Naive thymus-derived CD4-positive, alpha-beta T cell (primary cell): ENCODE measurements at regions not wholly inside any gene's neighbourhood (a gene's known extent, or its start where the extent isn't known, plus 50 kb on each side); places are given as distances from the start of the nearest gene placed in this dataset.
"Not testable (repeated sequence)": the region's sequence is repeated elsewhere in the genome, so short reads cannot be mapped to it uniquely, and the experiment has no call there.

Experiments
- ATAC-seq: fragments of 150-1000 bp; cut with Tn5 transposase; 2 replicates; pipeline ENCODE4 v1.10.0; 2021; ENCODE audit warnings: mild to moderate bottlenecking, moderate library complexity
- CTCF ChIA-PET: fragments of 350-600 bp; sonication (Branson Sonifier 250); formaldehyde crosslinking; loops from one replicate; lab custom pipeline; 2021; ENCODE audit warnings: antibody characterized with exemption; lab: Charles Lee
- POLR2A ChIA-PET: fragments of 350-600 bp; sonication (Branson Sonifier 250); formaldehyde crosslinking; loops from one replicate; lab custom pipeline; 2021; ENCODE audit warnings: antibody characterized with exemption, inconsistent platforms; lab: Charles Lee
- DNase-seq, 9 donors: peaks; one replicate each; pipeline versions ENCODE4 v3.0.0 to v3.0.0-alpha.2; 2020 to 2022; ENCODE audit warnings: mixed read lengths in 1 of 9
- H3K27ac ChIP-seq: one replicate; pipeline ENCODE4 v1.7.0; 2013; ENCODE audit warnings: mild to moderate bottlenecking, low read depth, low read length, moderate library complexity
- H3K27me3 ChIP-seq, 2 donors: one replicate each; pipeline ENCODE4 v1.7.0; 2013; ENCODE audit warnings: low read length in 2 of 2, mild to moderate bottlenecking in 2 of 2, moderate library complexity in 2 of 2; ENCODE audit not compliant: control insufficient read depth in 2 of 2, insufficient read depth in 2 of 2
- H3K36me3 ChIP-seq, 3 experiments: 1 replicate in 2 of 3; 2 replicates in 1 of 3; pipeline ENCODE4 v1.7.0; 2013; ENCODE audit warnings: low read length in 3 of 3, mild to moderate bottlenecking in 3 of 3, moderate library complexity in 1 of 3; ENCODE audit not compliant: insufficient read depth in 3 of 3, control insufficient read depth in 2 of 3
- H3K4me1 ChIP-seq, 2 donors: one replicate each; pipeline ENCODE4 v1.7.0; 2013; ENCODE audit warnings: low read length in 2 of 2, mild to moderate bottlenecking in 2 of 2, moderate library complexity in 1 of 2; ENCODE audit not compliant: control insufficient read depth in 2 of 2, insufficient read depth in 2 of 2
- H3K4me3 ChIP-seq: 2 replicates; pipeline ENCODE4 v1.7.0; 2013; ENCODE audit warnings: mild to moderate bottlenecking, low read length
- H3K9me3 ChIP-seq, 3 experiments: 1 replicate in 2 of 3; 2 replicates in 1 of 3; pipeline ENCODE4 v1.7.0; 2013; ENCODE audit warnings: low read length in 3 of 3; ENCODE audit not compliant: control insufficient read depth in 2 of 3
- H3K27ac Mint-ChIP-seq, 9 donors: one replicate each; pipeline ENCODE4 v1.8.0; 2020 to 2022; ENCODE audit warnings: mixed read lengths in 9 of 9, mild to moderate bottlenecking in 8 of 9, moderate library complexity in 5 of 9, inconsistent platforms in 2 of 9
- H3K27me3 Mint-ChIP-seq, 5 donors: one replicate each; pipeline ENCODE4 v1.8.0; 2021 to 2022; ENCODE audit warnings: mixed read lengths in 5 of 5, mild to moderate bottlenecking in 1 of 5
- H3K36me3 Mint-ChIP-seq, 5 donors: one replicate each; pipeline ENCODE4 v1.8.0; 2020 to 2022; ENCODE audit warnings: mixed read lengths in 5 of 5, mild to moderate bottlenecking in 3 of 5, inconsistent platforms in 1 of 5
- H3K4me1 Mint-ChIP-seq, 7 donors: one replicate each; pipeline ENCODE4 v1.8.0; 2020 to 2022; ENCODE audit warnings: mixed read lengths in 7 of 7, mild to moderate bottlenecking in 3 of 7, inconsistent platforms in 1 of 7
- H3K4me3 Mint-ChIP-seq, 10 donors: one replicate each; pipeline ENCODE4 v1.8.0; 2020 to 2022; ENCODE audit warnings: mild to moderate bottlenecking in 10 of 10, mixed read lengths in 10 of 10, moderate library complexity in 6 of 10, inconsistent platforms in 2 of 10
- H3K9me3 Mint-ChIP-seq, 11 donors: one replicate each; pipeline ENCODE4 v1.8.0; 2020 to 2022; ENCODE audit warnings: mixed read lengths in 11 of 11, mild to moderate bottlenecking in 4 of 11, inconsistent platforms in 1 of 11, moderate library complexity in 1 of 11
- intact Hi-C, 2 donors: fragments of 100-400 bp; cut with micrococcal nuclease; formaldehyde crosslinking; loops; one replicate each; pipeline ENCODE4 v1.15.1; 2023

DNA sequence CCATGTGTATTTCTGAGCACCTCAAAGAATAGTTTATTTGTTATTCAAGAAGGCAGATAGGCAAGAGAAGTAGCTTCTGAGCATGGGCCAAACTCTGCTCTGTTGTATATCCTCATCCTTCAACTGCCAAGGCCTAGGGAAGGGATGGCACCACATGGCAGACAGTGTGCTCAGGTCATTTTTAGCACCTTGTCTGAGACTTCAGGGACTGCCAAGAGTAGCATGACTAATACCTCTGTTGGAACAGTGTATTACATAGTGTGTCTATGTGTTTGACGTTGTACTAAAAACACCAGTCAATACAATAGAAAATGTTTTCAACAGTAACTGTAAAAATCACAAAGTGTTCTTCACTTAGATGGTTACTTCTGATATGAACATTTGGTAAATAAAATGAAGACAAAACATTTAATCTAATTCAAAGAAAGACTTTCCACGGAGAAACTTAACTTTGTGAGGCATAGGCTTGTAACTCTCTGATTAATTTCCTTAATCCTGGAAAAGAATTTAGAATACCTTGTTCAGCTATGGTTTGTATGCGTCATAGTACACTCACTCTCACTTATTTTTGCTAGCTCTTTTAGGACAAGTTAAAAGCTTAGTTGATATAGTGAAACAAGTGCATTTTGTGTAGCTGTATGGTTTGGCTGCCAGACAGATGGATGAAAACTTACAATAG, 318.4 kb upstream of the RIOK2 start:
- Histone ChIP-seq H3K4me3 (no peak overlapping the region), H3K4me1 (no peaks in the 10 kb centered on the region), H3K27me3 (no peaks in the 10 kb centered on the region), H3K36me3 (no peaks in the 10 kb centered on the region), H3K27ac (no peak overlapping the region), H3K9me3 (no peaks in the 10 kb centered on the region)
- H3K27me3 Mint-ChIP-seq: peaks cover 0 to 18% (median 0%) of the 10 kb centered on the region in 5 donors
- H3K36me3 Mint-ChIP-seq: no peaks in the 10 kb centered on the region
- ATAC-seq (no peak), DNase-seq (no peak)
- H3K27ac Mint-ChIP-seq: no peak overlapping the region
- intact Hi-C loops: no loop called here
- peaks cover 0 to 1% (median 0%) of the 10 kb centered on the region in 11 donors for H3K9me3 Mint-ChIP-seq
- ChIA-PET POLR2A (no interaction called here), CTCF (interaction anchor here (0.6 kb wide), 1 partner anchor 94 kb away, joined by 4 read pairs; no protein-coding TSS in a partner anchor)
- no peaks in the 10 kb centered on the region for H3K4me1 Mint-ChIP-seq
- H3K4me3 Mint-ChIP-seq: no peak overlapping the region

DNA sequence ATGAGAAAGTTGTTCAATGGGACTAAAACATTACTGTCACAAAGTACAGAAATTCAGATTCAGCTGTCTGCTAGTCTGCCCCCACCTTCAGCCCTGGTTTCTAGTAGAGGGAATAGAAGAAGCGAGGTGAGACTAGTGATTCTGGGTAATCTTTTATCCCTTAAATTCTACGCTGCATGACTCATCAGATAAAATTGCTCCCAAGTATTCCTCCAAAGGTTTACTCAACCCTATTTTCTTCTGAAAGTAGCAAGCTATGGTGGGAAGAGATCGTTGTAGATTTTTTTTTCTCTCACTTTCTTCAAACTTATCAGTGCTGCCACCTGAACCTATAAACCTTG, 318.9 kb upstream of the RIOK2 start:
- intact Hi-C loops: no loop called here
- no peaks in the 10 kb centered on the region for H3K27me3 ChIP-seq
- CTCF ChIA-PET: interaction anchor here (0.6 kb wide), 1 partner anchor 93 kb away, joined by 4 read pairs; no protein-coding TSS in a partner anchor

DNA sequence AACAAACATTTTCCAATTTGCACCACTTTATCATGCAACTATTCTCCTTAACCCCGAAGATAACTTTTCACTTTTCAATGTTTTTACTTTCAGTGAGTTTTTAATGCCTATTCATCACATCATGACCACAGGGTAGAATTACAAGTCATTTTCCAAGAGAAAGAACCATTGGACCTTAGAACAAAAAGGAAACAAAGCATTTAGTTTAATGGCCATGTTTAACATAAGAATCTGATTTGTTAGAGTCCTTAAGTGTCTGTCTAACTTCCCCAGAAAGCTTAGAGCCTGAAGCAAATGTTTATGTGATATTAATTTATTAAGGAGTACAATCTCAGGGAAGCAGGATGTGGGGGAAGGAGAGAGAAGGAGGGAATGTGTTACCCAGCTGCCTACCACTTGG, 325.8 kb upstream of the RIOK2 start:
- Mint-ChIP-seq H3K4me3 (no peak overlapping the region), H3K36me3 (no peaks in the 10 kb centered on the region), H3K27me3 (peaks cover 0 to 18% (median 6%) of the 10 kb centered on the region in 5 donors), H3K9me3 (peaks cover 0 to 10% (median 0%) of the 10 kb centered on the region in 11 donors), H3K27ac (no peak overlapping the region), H3K4me1 (no peaks in the 10 kb centered on the region)
- Histone ChIP-seq H3K36me3 (no peaks in the 10 kb centered on the region), H3K9me3 (no peaks in the 10 kb centered on the region), H3K4me1 (no peaks in the 10 kb centered on the region), H3K4me3 (no peak overlapping the region), H3K27me3 (no peaks in the 10 kb centered on the region), H3K27ac (no peak overlapping the region)
- intact Hi-C loops: no loop called here
- ChIA-PET POLR2A (no interaction called here), CTCF (no interaction called here)
- ATAC-seq: no peak
- no peak for DNase-seq

More for the DNA sequence above, 318.9 kb upstream of the RIOK2 start:
- Mint-ChIP-seq H3K27ac (no peak overlapping the region), H3K27me3 (peaks cover 0 to 23% (median under 1%) of the 10 kb centered on the region in 5 donors), H3K9me3 (peaks cover 0 to 5% (median 0%) of the 10 kb centered on the region in 11 donors), H3K36me3 (no peaks in the 10 kb centered on the region), H3K4me3 (no peak overlapping the region), H3K4me1 (no peaks in the 10 kb centered on the region)
- H3K4me3 ChIP-seq: no peak overlapping the region
- no peaks in the 10 kb centered on the region for H3K4me1 ChIP-seq
- no peaks in the 10 kb centered on the region for H3K9me3 ChIP-seq
- no peak overlapping the region for H3K27ac ChIP-seq
- POLR2A ChIA-PET: no interaction called here
- DNase-seq: no peak
- ATAC-seq: no peak
- no peaks in the 10 kb centered on the region for H3K36me3 ChIP-seq

DNA sequence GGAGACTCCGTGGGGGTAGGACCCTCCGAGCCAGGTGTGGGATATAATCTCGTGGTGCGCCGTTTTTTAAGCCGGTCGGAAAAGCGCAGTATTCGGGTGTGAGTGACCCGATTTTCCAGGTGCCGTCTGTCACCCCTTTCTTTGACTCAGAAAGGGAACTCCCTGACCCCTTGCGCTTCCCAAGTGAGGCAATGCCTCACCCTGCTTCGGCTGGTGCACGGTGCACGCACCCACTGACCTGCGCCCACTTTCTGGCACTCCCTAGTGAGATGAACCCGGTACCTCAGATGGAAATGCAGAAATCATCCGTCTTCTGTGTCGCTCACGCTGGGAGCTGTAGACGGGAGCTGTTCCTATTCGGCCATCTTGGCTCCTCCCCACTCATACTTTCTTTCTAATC, 336.5 kb upstream of the RIOK2 start:
- H3K27me3 ChIP-seq, H3K4me1 ChIP-seq, ATAC-seq, H3K9me3 Mint-ChIP-seq, H3K4me1 Mint-ChIP-seq, intact Hi-C loops, H3K9me3 ChIP-seq, POLR2A ChIA-PET, H3K27ac Mint-ChIP-seq, H3K27ac ChIP-seq, H3K4me3 Mint-ChIP-seq, H3K4me3 ChIP-seq, CTCF ChIA-PET, DNase-seq, H3K36me3 Mint-ChIP-seq, H3K27me3 Mint-ChIP-seq, H3K36me3 ChIP-seq: not testable (repeated sequence)

DNA sequence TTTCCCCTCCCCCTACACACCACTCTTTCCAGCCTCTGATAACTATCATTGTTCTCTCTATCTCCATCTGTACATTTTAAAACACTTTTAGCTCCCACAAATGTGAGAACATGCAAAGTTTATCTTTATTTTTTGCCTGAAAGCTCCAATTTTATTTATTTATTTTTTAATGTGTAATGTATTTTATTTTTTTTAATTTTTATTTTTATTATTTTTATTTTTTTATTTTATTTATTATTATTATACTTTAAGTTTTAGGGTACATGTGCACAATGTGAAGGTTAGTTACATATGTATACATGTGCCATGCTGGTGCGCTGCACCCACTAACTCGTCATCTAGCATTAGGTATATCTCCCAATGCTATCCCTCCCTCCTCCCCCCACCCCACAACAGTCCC, 340.3 kb upstream of the RIOK2 start:
- peaks cover 4 to 12% (median 6%) of the 10 kb centered on the region in 11 donors for H3K9me3 Mint-ChIP-seq
- H3K36me3 ChIP-seq, CTCF ChIA-PET, intact Hi-C loops, H3K4me1 ChIP-seq, H3K4me3 Mint-ChIP-seq, H3K27ac Mint-ChIP-seq, POLR2A ChIA-PET, H3K4me1 Mint-ChIP-seq, H3K27me3 ChIP-seq, ATAC-seq, H3K27ac ChIP-seq, H3K27me3 Mint-ChIP-seq, H3K4me3 ChIP-seq, DNase-seq, H3K36me3 Mint-ChIP-seq, H3K9me3 ChIP-seq: not testable (repeated sequence)

DNA sequence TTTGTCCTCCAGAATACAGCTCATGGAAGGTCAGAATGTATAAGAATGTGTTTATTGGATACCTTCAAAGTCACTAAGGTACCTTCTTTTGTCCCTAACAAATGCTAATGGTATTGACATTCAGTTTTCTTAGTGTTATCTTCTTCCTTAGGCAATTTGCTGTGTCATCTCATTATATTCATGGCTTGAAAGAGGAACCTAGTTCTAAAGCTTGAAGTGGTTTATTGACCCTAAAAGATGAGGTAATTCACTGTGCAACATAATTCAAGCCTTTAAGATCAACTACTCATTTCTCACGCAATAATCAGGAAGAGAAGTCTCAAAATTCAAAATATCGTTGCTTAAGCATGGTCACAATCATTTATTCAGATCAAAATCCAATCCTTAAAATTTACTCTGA, 342.7 kb upstream of the RIOK2 start:
- Histone ChIP-seq H3K36me3 (no peaks in the 10 kb centered on the region), H3K27ac (no peak overlapping the region), H3K27me3 (no peaks in the 10 kb centered on the region), H3K4me3 (no peak overlapping the region), H3K4me1 (no peaks in the 10 kb centered on the region), H3K9me3 (no peaks in the 10 kb centered on the region)
- intact Hi-C loops: no loop called here
- ATAC-seq (peak; percentile 62), DNase-seq (no peak)
- no peak overlapping the region for H3K27ac Mint-ChIP-seq
- no peaks in the 10 kb centered on the region for H3K36me3 Mint-ChIP-seq
- ChIA-PET CTCF (no interaction called here), POLR2A (no interaction called here)
- peaks cover 0 to 13% (median 4%) of the 10 kb centered on the region in 5 donors for H3K27me3 Mint-ChIP-seq
- H3K4me1 Mint-ChIP-seq: no peaks in the 10 kb centered on the region
- H3K4me3 Mint-ChIP-seq: no peak overlapping the region
- peaks cover 0 to 5% (median 0%) of the 10 kb centered on the region in 11 donors for H3K9me3 Mint-ChIP-seq

DNA sequence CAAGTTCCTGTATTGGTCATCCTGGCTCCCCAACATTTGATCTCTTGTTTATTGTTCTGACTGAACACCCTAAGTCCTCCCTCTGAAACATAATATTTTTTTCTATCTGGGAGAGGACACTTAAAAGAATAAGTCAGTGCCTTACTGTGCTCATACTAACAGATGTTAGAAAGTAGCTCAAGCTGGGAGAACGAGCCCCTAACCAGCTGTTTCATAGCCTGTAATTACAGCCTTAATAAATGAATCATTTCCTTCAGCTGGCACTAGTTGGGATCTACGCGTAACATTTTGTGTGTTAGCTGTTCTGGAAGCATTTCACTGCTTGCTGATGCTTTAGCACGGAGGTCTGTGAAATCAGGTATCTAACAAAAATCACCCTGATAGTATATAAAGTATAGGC, 345.9 kb upstream of the RIOK2 start:
- H3K27me3 Mint-ChIP-seq: peaks cover 0 to 13% (median 4%) of the 10 kb centered on the region in 5 donors
- no peaks in the 10 kb centered on the region for H3K9me3 ChIP-seq
- H3K4me1 Mint-ChIP-seq: peaks cover 0 to 11% (median 0%) of the 10 kb centered on the region in 7 donors
- H3K27ac ChIP-seq: no peak overlapping the region
- no peaks in the 10 kb centered on the region for H3K36me3 Mint-ChIP-seq
- ChIA-PET CTCF (no interaction called here), POLR2A (no interaction called here)
- H3K4me1 ChIP-seq: no peaks in the 10 kb centered on the region
- ATAC-seq (no peak), DNase-seq (no peak)
- no peaks in the 10 kb centered on the region for H3K27me3 ChIP-seq
- H3K27ac Mint-ChIP-seq: no peak overlapping the region
- no peak overlapping the region for H3K4me3 Mint-ChIP-seq
- H3K4me3 ChIP-seq: no peak overlapping the region
- intact Hi-C loops: no loop called here
- H3K9me3 Mint-ChIP-seq: peaks cover 0 to 5% (median 0%) of the 10 kb centered on the region in 11 donors
- no peaks in the 10 kb centered on the region for H3K36me3 ChIP-seq
